Fibroblast of lung (primary cell): ENCODE measurements at regions not wholly inside any gene's neighbourhood (a gene's known extent, or its start where the extent isn't known, plus 50 kb on each side); places are given as distances from the start of the nearest gene placed in this dataset.
A peak's percentile ranks its signal among the peaks of the same experiment; 100 is the strongest.

Source experiments
- DNase-seq, 2 donors: peaks; one replicate each; pipeline versions ENCODE4 v3.0.0 to v3.0.0-alpha.2; 2010; ENCODE audit warnings: low read depth in 2 of 2
- H2AFZ ChIP-seq: 2 replicates; pipeline ENCODE4 v1.5.1; 2012; ENCODE audit warnings: low read length, control low read depth, inconsistent platforms
- H3K27ac ChIP-seq: 2 replicates; pipeline ENCODE4 v1.5.1; 2011; ENCODE audit warnings: low read length, control low read depth; ENCODE audit not compliant: insufficient read depth
- H3K27me3 ChIP-seq: 2 replicates; pipeline ENCODE4 v1.5.1; 2011; ENCODE audit warnings: mild to moderate bottlenecking, low read length; ENCODE audit not compliant: control insufficient read depth, insufficient read depth
- H3K36me3 ChIP-seq: 2 replicates; pipeline ENCODE4 v1.5.1; 2011; ENCODE audit warnings: low read length; ENCODE audit not compliant: control insufficient read depth, insufficient read depth
- H3K4me1 ChIP-seq: 2 replicates; pipeline ENCODE4 v1.5.1; 2011; ENCODE audit warnings: low read length; ENCODE audit not compliant: control insufficient read depth, insufficient read depth; ENCODE audit errors: extremely low read depth
- H3K4me2 ChIP-seq: 2 replicates; pipeline ENCODE4 v1.5.1; 2011; ENCODE audit warnings: low read length, control low read depth; ENCODE audit not compliant: insufficient read depth; ENCODE audit errors: extremely low read depth
- H3K4me3 ChIP-seq, 4 experiments: fragments of 200-600 bp in 1 of 4; sonication (generic) in 1 of 4; replicated peaks in 1 of 4; 2 replicates each; pipeline ENCODE4 v1.5.1; 2011 to 2016; ENCODE audit warnings: low read length in 4 of 4, low read depth in 3 of 4, mild to moderate bottlenecking in 3 of 4, control low read depth in 2 of 4, inconsistent platforms in 1 of 4, mixed read lengths in 1 of 4; ENCODE audit not compliant: insufficient read depth in 1 of 4; ENCODE audit errors: control extremely low read depth in 1 of 4
- H3K79me2 ChIP-seq: 2 replicates; pipeline ENCODE4 v1.5.1; 2012; ENCODE audit warnings: mild to moderate bottlenecking, low read length, inconsistent platforms; ENCODE audit not compliant: control insufficient read depth, insufficient read depth
- H3K9ac ChIP-seq: 2 replicates; pipeline ENCODE4 v1.5.1; 2011; ENCODE audit warnings: mild to moderate bottlenecking, low read length, control low read depth; ENCODE audit not compliant: insufficient read depth
- H3K9me3 ChIP-seq: 2 replicates; pipeline ENCODE4 v1.5.1; 2012; ENCODE audit warnings: low read depth, low read length; ENCODE audit not compliant: control insufficient read depth, insufficient read depth
- H4K20me1 ChIP-seq: 2 replicates; pipeline ENCODE4 v1.5.1; 2011; ENCODE audit warnings: low read length; ENCODE audit not compliant: control insufficient read depth, insufficient read depth; ENCODE audit errors: extremely low read depth
- CTCF ChIP-seq, 2 donors: IDR thresholded peaks in 1 of 2; conservative IDR thresholded peaks in 1 of 2; 1 replicate in 1 of 2; 2 replicates in 1 of 2; pipeline ENCODE4 v1.5.1; 2011 to 2012; ENCODE audit warnings: low read length in 2 of 2, control low read depth in 1 of 2, inconsistent platforms in 1 of 2, low read depth in 1 of 2, mild to moderate bottlenecking in 1 of 2
- EZH2 ChIP-seq: IDR thresholded peaks from 2 replicates; pipeline ENCODE4 v1.5.1; 2012; ENCODE audit warnings: low read length, control low read depth, mild to moderate bottlenecking; ENCODE audit errors: missing control alignments

- Histone ChIP-seq H3K4me3 (no peak overlapping the region), H3K9me3 (no peaks in the 10 kb centered on the region), H3K36me3 (no peaks in the 10 kb centered on the region), H3K9ac (no peak overlapping the region), H3K27me3 (no peaks in the 10 kb centered on the region), H3K4me1 (peaks cover 3% of the 10 kb centered on the region), H2AFZ (no peak overlapping the region), H3K27ac (no peak overlapping the region), H4K20me1 (no peaks in the 10 kb centered on the region), H3K79me2 (no peaks in the 10 kb centered on the region), H3K4me2 (no peak overlapping the region)
- TF ChIP-seq EZH2: no peak
- TF ChIP-seq CTCF (conservative IDR thresholded peaks at IDR 0.05 in 1 of 2, IDR thresholded peaks at IDR 0.05 in 1 of 2; ENCODE audit: low read depth in 1 of 2, low read length in 2 of 2): no peak
- peak in 1 of 2 donors; percentile 17 for DNase-seq
These were observed 915.6 kb downstream of the TUSC7 start for GRCh38 chr3:117625174-117625573.

GRCh38 chr3:117626577-117626976 is 917.0 kb downstream of the TUSC7 start:
- no peaks in the 10 kb centered on the region for H3K79me2 ChIP-seq
- H4K20me1 ChIP-seq: no peaks in the 10 kb centered on the region
- no peak overlapping the region for H3K9ac ChIP-seq
- no peak overlapping the region for H3K4me3 ChIP-seq
- no peaks in the 10 kb centered on the region for H3K36me3 ChIP-seq
- H3K4me1 ChIP-seq: peaks cover 3% of the 10 kb centered on the region
- no peaks in the 10 kb centered on the region for H3K27me3 ChIP-seq
- H3K4me2 ChIP-seq: no peak overlapping the region
- H3K9me3 ChIP-seq: no peaks in the 10 kb centered on the region
- TF ChIP-seq CTCF (conservative IDR thresholded peaks at IDR 0.05 in 1 of 2, IDR thresholded peaks at IDR 0.05 in 1 of 2; ENCODE audit: low read depth in 1 of 2, low read length in 2 of 2) (no peak), EZH2 (no peak)
- no peak overlapping the region for H3K27ac ChIP-seq
- no peak overlapping the region for H2AFZ ChIP-seq
- no peak for DNase-seq

- Histone ChIP-seq H3K4me2 (no peak overlapping the region), H3K27me3 (no peaks in the 10 kb centered on the region), H3K4me3 (no peak overlapping the region), H3K9ac (no peak overlapping the region), H3K4me1 (no peaks in the 10 kb centered on the region), H3K27ac (no peak overlapping the region), H2AFZ (no peak overlapping the region), H3K79me2 (no peaks in the 10 kb centered on the region), H3K36me3 (no peaks in the 10 kb centered on the region), H3K9me3 (no peaks in the 10 kb centered on the region), H4K20me1 (no peaks in the 10 kb centered on the region)
- TF ChIP-seq EZH2 (no peak), CTCF (conservative IDR thresholded peaks at IDR 0.05 in 1 of 2, IDR thresholded peaks at IDR 0.05 in 1 of 2; ENCODE audit: low read depth in 1 of 2, low read length in 2 of 2) (no peak)
- DNase-seq: peak; percentile 84 to 93
These were observed 919.3 kb downstream of the TUSC7 start for GRCh38 chr3:117628823-117629291.
